ENCODE measurements at regions not wholly inside any gene's neighbourhood (a gene's known extent, or its start where the extent isn't known, plus 50 kb on each side); places are given as distances from the start of the nearest gene placed in this dataset.
A peak's percentile ranks its signal among the peaks of the same experiment; 100 is the strongest.
"Not testable (repeated sequence)": the region's sequence is repeated elsewhere in the genome, so short reads cannot be mapped to it uniquely, and the experiment has no call there.

GRCh38 chr11:67859513-67860161 is 144.3 kb downstream of the UNC93B1 start:
- H3K79me2 ChIP-seq (ENCODE audit: control insufficient read depth, insufficient read depth, low read length); intact Hi-C loops (cut with micrococcal nuclease); H4K20me1 ChIP-seq (ENCODE audit: control insufficient read depth, insufficient read depth, low read length, poor library complexity, severe bottlenecking); H3K4me1 ChIP-seq (ENCODE audit: control insufficient read depth in 2 of 2, insufficient read depth in 2 of 2, low read length in 2 of 2); H3K9ac ChIP-seq (ENCODE audit: low read length); H3K9me3 Mint-ChIP-seq (ENCODE audit: insufficient read depth); POLR2A ChIA-PET; H3K27ac Mint-ChIP-seq; H3K36me3 ChIP-seq (replicated peaks in 1 of 2; ENCODE audit: control extremely low read depth in 1 of 2, control insufficient read depth in 1 of 2, extremely low read depth in 1 of 2, insufficient read depth in 2 of 2, low read length in 1 of 2); ATAC-seq (ENCODE audit: low read depth); H3K27me3 ChIP-seq (replicated peaks in 1 of 4; ENCODE audit: control extremely low read depth in 1 of 4, control insufficient read depth in 3 of 4, insufficient read depth in 4 of 4, low read length in 3 of 4); H3K4me3 ChIP-seq (ENCODE audit: control extremely low read depth in 1 of 5, extremely low read depth in 1 of 5, insufficient read depth in 1 of 5, low read depth in 2 of 5, low read length in 4 of 5); H3K9me3 ChIP-seq (ENCODE audit: control extremely low read depth in 1 of 3, control insufficient read depth in 2 of 3, insufficient read depth in 1 of 3, low read length in 2 of 3); H2AFZ ChIP-seq (ENCODE audit: insufficient read depth, low read depth, low read length, poor library complexity, severe bottlenecking); H3K27ac ChIP-seq (ENCODE audit: low read length in 2 of 2); H3K4me3 Mint-ChIP-seq; H3K4me2 ChIP-seq (replicated peaks; ENCODE audit: low read depth, low read length, poor library complexity, severe bottlenecking); H3K4me1 Mint-ChIP-seq: not testable (repeated sequence)
- peak; percentile 14 for DNase-seq
- H3K27me3 Mint-ChIP-seq, result peaks cover 13% of the 10 kb centered on the region
- CTCF ChIA-PET, result interaction anchor here (0.9 kb wide), 1 partner anchor 96 kb away, joined by 3 read pairs; no protein-coding TSS in a partner anchor
- no CpG with 5 or more reads among the region's 6 CpGs for WGBS (ENCODE audit: insufficient coverage)
- peak; percentile 32 for TF ChIP-seq CTCF (IDR thresholded peaks at IDR 0.05)

- WGBS (ENCODE audit: insufficient coverage), result 71% methylated on average over 3 of the region's 7 CpGs
- H3K9me3 ChIP-seq (ENCODE audit: control extremely low read depth in 1 of 3, control insufficient read depth in 2 of 3, insufficient read depth in 1 of 3, low read length in 2 of 3); H2AFZ ChIP-seq (ENCODE audit: insufficient read depth, low read depth, low read length, poor library complexity, severe bottlenecking); CTCF ChIA-PET; H3K79me2 ChIP-seq (ENCODE audit: control insufficient read depth, insufficient read depth, low read length); DNase-seq; H3K27ac ChIP-seq (ENCODE audit: low read length in 2 of 2); H3K4me3 ChIP-seq (ENCODE audit: control extremely low read depth in 1 of 5, extremely low read depth in 1 of 5, insufficient read depth in 1 of 5, low read depth in 2 of 5, low read length in 4 of 5); H3K9ac ChIP-seq (ENCODE audit: low read length); H3K4me1 Mint-ChIP-seq; intact Hi-C loops (cut with micrococcal nuclease); H4K20me1 ChIP-seq (ENCODE audit: control insufficient read depth, insufficient read depth, low read length, poor library complexity, severe bottlenecking); H3K4me3 Mint-ChIP-seq; ATAC-seq (ENCODE audit: low read depth); H3K4me2 ChIP-seq (replicated peaks; ENCODE audit: low read depth, low read length, poor library complexity, severe bottlenecking); POLR2A ChIA-PET; H3K27me3 ChIP-seq (replicated peaks in 1 of 4; ENCODE audit: control extremely low read depth in 1 of 4, control insufficient read depth in 3 of 4, insufficient read depth in 4 of 4, low read length in 3 of 4); H3K9me3 Mint-ChIP-seq (ENCODE audit: insufficient read depth); H3K27ac Mint-ChIP-seq; H3K36me3 ChIP-seq (replicated peaks in 1 of 2; ENCODE audit: control extremely low read depth in 1 of 2, control insufficient read depth in 1 of 2, extremely low read depth in 1 of 2, insufficient read depth in 2 of 2, low read length in 1 of 2); H3K4me1 ChIP-seq (ENCODE audit: control insufficient read depth in 2 of 2, insufficient read depth in 2 of 2, low read length in 2 of 2): not testable (repeated sequence)
- peaks cover 38% of the 10 kb centered on the region for H3K27me3 Mint-ChIP-seq
These were observed 153.2 kb downstream of the UNC93B1 start for GRCh38 chr11:67850747-67851146.

- H3K4me2 ChIP-seq (replicated peaks; ENCODE audit: low read depth, low read length, poor library complexity, severe bottlenecking); H3K27ac ChIP-seq (ENCODE audit: low read length in 2 of 2); H3K9me3 ChIP-seq (ENCODE audit: control extremely low read depth in 1 of 3, control insufficient read depth in 2 of 3, insufficient read depth in 1 of 3, low read length in 2 of 3); H3K36me3 ChIP-seq (replicated peaks in 1 of 2; ENCODE audit: control extremely low read depth in 1 of 2, control insufficient read depth in 1 of 2, extremely low read depth in 1 of 2, insufficient read depth in 2 of 2, low read length in 1 of 2); DNase-seq; H3K27me3 ChIP-seq (replicated peaks in 1 of 4; ENCODE audit: control extremely low read depth in 1 of 4, control insufficient read depth in 3 of 4, insufficient read depth in 4 of 4, low read length in 3 of 4); H3K9ac ChIP-seq (ENCODE audit: low read length); H3K4me1 ChIP-seq (ENCODE audit: control insufficient read depth in 2 of 2, insufficient read depth in 2 of 2, low read length in 2 of 2); ATAC-seq (ENCODE audit: low read depth); POLR2A ChIA-PET; H2AFZ ChIP-seq (ENCODE audit: insufficient read depth, low read depth, low read length, poor library complexity, severe bottlenecking); H3K9me3 Mint-ChIP-seq (ENCODE audit: insufficient read depth); H3K4me3 ChIP-seq (ENCODE audit: control extremely low read depth in 1 of 5, extremely low read depth in 1 of 5, insufficient read depth in 1 of 5, low read depth in 2 of 5, low read length in 4 of 5); CTCF ChIA-PET; H3K27ac Mint-ChIP-seq; H3K79me2 ChIP-seq (ENCODE audit: control insufficient read depth, insufficient read depth, low read length); H3K4me1 Mint-ChIP-seq; intact Hi-C loops (cut with micrococcal nuclease); H4K20me1 ChIP-seq (ENCODE audit: control insufficient read depth, insufficient read depth, low read length, poor library complexity, severe bottlenecking); H3K4me3 Mint-ChIP-seq: not testable (repeated sequence)
- 100% methylated on average over 1 of the region's 7 CpGs for WGBS (ENCODE audit: insufficient coverage)
- H3K27me3 Mint-ChIP-seq, result peaks cover 35% of the 10 kb centered on the region
These were observed 154.1 kb downstream of the UNC93B1 start for GRCh38 chr11:67849766-67850165.
